Heart left ventricle (tissue), 16 donors: ENCODE measurements at regions not wholly inside any gene's neighbourhood (a gene's known extent, or its start where the extent isn't known, plus 50 kb on each side); places are given as distances from the start of the nearest gene placed in this dataset.

ENCODE experiments used
- ATAC-seq, 4 donors: fragments of 200-7000 bp; cut with Tn5 transposase; one replicate each; pipeline ENCODE4 v1.9.1; 2020 to 2022; ENCODE audit warnings: moderate library complexity in 4 of 4, mild to moderate bottlenecking in 3 of 4, moderate number of reproducible peaks in 1 of 4
- DNase-seq, 5 donors: peaks; one replicate each; pipeline ENCODE4 v3.0.0-alpha.2; 2020
- H3K27ac ChIP-seq, 12 donors: fragments of 200-600 bp; sonication (generic) in 4 of 12; one replicate each; pipeline versions ENCODE4 v1.5.0 to v1.8.0; 2016 to 2022; ENCODE audit warnings: mild to moderate bottlenecking in 2 of 12
- H3K27me3 ChIP-seq, 9 donors: fragments of 200-600 bp; sonication (generic) in 2 of 9; one replicate each; pipeline versions ENCODE4 v1.5.1 to v1.8.0; 2016 to 2022; ENCODE audit warnings: mild to moderate bottlenecking in 3 of 9
- H3K36me3 ChIP-seq, 9 donors: fragments of 200-600 bp; sonication (generic) in 2 of 9; one replicate each; pipeline versions ENCODE4 v1.5.0 to v1.8.0; 2018 to 2022; ENCODE audit warnings: mild to moderate bottlenecking in 2 of 9
- H3K4me1 ChIP-seq, 12 donors: fragments of 200-600 bp; sonication (generic) in 4 of 12; one replicate each; pipeline versions ENCODE4 v1.5.0 to v1.8.0; 2016 to 2022; ENCODE audit warnings: mild to moderate bottlenecking in 3 of 12
- H3K4me3 ChIP-seq, 12 donors: fragments of 200-600 bp; sonication (generic) in 4 of 12; one replicate each; pipeline versions ENCODE4 v1.5.0 to v1.8.0; 2017 to 2022; ENCODE audit warnings: mild to moderate bottlenecking in 9 of 12, moderate library complexity in 4 of 12
- H3K9me3 ChIP-seq, 12 donors: fragments of 200-600 bp; sonication (generic) in 4 of 12; one replicate each; pipeline versions ENCODE4 v1.5.0 to v1.8.0; 2016 to 2022; ENCODE audit warnings: mild to moderate bottlenecking in 1 of 12
- POLR2A ChIP-seq, 2 donors: fragments of 450-650 bp; IDR thresholded peaks; one replicate each; pipeline ENCODE4 v1.6.1; 2017; ENCODE audit warnings: antibody characterized with exemption in 2 of 2, mild to moderate bottlenecking in 2 of 2, moderate library complexity in 2 of 2
- WGBS, 4 donors: extraction: QIAGEN DNeasy Blood & Tissue Kit in 2 of 4; methylation state at CpG; one replicate each; pipeline versions ENCODE4 v1.1.5 to v1.1.7; 2013 to 2018; 5-methylcytosine and 5-hydroxymethylcytosine counted together
- intact Hi-C, 10 donors: fragments of 100-400 bp; cut with DNase I; formaldehyde crosslinking; loops; one replicate each; pipeline versions ENCODE4 v1.11.1 to v1.14.2; 2022
- TF ChIP-seq, protein P1 (sequence below), 12 donors: fragments of 200-600 bp; sonication (generic) in 4 of 12; IDR thresholded peaks; one replicate each; pipeline versions ENCODE4 v1.5.0 to v1.8.0; 2018 to 2022; ENCODE audit warnings: antibody characterized with exemption in 12 of 12, mild to moderate bottlenecking in 5 of 12
- donor health status: ischemic (EF 13 %, LVEDD 7.1; RV severe dilation, severe dysfunction).
- donor health status: healthy with polysubstance abuse.
- donor health status: DM: no; HTN: yes; CAD: no.
- donor health status: DM: no; HTN: no; CAD: no.
- donor health status: ischemic (EF 25% LVEDD 6.9; RV normal size, moderate dysfunction).
- donor health status: ischemic (EF 25% LVEDD 5.7; RV mildly dilated, moderate dysfunction).
- donor health status: healthy.
- donor health status: DM: yes; HTN: yes; CAD: no.
- donor health status: ischemic (EF 35%, LVEDD 5.7; RV mildly dilated, moderate dysfunction).
- donor health status: nonischemic (EF 11% LVEDD 7.7; RV severe dilation, severe dysfunction).
- donor health status: DM: yes; HTN: yes; CAD: no.
- donor health status: PGD.
- donor health status: ischemic (EF 29% LVEDD 5.4; RV normal size, mild dysfunction).
- donor health status: nonischemic (EF 23%, LVEDD 6.1; RV moderate dilation, normal function).

DNA sequence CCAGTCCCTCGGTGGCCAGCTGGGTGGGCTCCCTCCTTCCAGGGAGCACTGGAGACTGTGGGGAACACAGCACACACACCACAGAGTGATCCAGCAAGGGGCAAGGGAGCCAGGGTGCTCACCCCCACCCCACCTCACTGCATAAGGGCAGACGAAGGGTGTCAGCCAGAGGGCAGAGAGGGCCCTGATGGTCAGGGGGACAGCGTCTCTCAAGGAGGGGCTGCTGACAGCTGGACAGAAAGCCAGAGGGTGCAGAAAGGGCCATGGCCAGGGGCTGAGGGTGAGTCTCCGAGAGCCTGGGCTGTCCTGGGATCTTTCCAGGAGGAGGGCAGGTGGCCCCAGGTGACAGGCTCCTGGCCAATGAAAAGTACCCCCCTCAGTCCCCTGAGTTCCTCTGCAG lies 73.4 kb upstream of the PMEPA1 start:
- intact Hi-C loops: no loop called here
- TF ChIP-seq POLR2A (IDR thresholded peaks at IDR 0.05): no peak
- TF ChIP-seq, protein P1, sequence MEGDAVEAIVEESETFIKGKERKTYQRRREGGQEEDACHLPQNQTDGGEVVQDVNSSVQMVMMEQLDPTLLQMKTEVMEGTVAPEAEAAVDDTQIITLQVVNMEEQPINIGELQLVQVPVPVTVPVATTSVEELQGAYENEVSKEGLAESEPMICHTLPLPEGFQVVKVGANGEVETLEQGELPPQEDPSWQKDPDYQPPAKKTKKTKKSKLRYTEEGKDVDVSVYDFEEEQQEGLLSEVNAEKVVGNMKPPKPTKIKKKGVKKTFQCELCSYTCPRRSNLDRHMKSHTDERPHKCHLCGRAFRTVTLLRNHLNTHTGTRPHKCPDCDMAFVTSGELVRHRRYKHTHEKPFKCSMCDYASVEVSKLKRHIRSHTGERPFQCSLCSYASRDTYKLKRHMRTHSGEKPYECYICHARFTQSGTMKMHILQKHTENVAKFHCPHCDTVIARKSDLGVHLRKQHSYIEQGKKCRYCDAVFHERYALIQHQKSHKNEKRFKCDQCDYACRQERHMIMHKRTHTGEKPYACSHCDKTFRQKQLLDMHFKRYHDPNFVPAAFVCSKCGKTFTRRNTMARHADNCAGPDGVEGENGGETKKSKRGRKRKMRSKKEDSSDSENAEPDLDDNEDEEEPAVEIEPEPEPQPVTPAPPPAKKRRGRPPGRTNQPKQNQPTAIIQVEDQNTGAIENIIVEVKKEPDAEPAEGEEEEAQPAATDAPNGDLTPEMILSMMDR (IDR thresholded peaks at IDR 0.05): no peak
- no peaks in the 10 kb centered on the region for H3K36me3 ChIP-seq
- WGBS, 4 donors: 67 to 78% (median 73%) methylated on average over 4 of the region's 4 CpGs
- H3K4me3 ChIP-seq: no peak overlapping the region
- no peaks in the 10 kb centered on the region for H3K4me1 ChIP-seq
- no peaks in the 10 kb centered on the region for H3K9me3 ChIP-seq
- no peak overlapping the region for H3K27ac ChIP-seq
- DNase-seq (no peak), ATAC-seq (no peak)
- H3K27me3 ChIP-seq: no peaks in the 10 kb centered on the region

DNA sequence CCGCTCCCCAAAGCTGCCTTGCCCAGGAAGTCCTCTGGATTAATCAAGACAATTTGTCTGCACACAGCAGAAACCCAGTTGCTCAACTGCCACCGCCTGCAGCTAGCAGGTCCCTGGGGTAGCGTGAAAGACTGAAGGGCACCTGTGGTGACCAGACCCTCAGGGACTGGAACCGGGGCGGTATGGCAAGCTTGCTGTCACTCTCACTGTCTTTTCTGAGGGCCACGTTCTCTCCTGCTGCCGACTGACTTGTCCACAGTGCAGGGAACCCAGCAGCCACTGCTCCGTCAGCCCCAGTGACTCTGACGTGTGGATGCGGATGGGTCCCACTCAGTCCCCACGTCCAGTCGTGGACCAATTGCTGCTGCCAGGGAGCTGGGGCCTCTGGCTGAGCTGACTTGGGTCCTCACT lies 72.8 kb upstream of the PMEPA1 start:
- 61 to 76% (median 65%) methylated on average over 8 to 12 of the region's 12 CpGs for WGBS, 4 donors
- no peaks in the 10 kb centered on the region for H3K4me1 ChIP-seq
- intact Hi-C loops: no loop called here
- H3K36me3 ChIP-seq: no peaks in the 10 kb centered on the region
- DNase-seq (no peak), ATAC-seq (no peak)
- no peak for TF ChIP-seq POLR2A (IDR thresholded peaks at IDR 0.05)
- TF ChIP-seq, protein P1 (IDR thresholded peaks at IDR 0.05): no peak
- H3K27ac ChIP-seq: no peak overlapping the region
- H3K4me3 ChIP-seq: no peak overlapping the region
- no peaks in the 10 kb centered on the region for H3K9me3 ChIP-seq
- no peaks in the 10 kb centered on the region for H3K27me3 ChIP-seq

DNA sequence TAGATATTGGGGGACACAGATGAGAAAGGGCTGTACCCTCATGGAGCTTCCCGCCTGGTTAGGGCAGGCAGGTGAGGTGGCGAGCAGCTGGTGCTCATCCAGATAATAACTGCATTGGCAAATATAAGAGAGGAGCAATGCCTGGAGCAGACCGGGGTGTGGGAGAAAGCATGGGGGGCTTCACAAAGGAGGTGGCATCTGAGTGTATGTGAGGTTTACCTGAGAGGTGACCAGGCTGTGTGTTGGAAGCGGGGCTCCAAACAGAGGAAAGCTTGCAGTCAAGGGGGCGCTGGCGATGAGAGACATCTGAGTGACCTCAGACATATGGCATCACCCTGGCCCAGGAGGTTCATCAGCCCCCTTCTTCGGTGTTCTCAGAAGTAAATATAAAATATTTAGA lies 72.1 kb upstream of the PMEPA1 start:
- Histone ChIP-seq H3K27me3 (no peaks in the 10 kb centered on the region), H3K4me3 (no peak overlapping the region), H3K36me3 (no peaks in the 10 kb centered on the region), H3K27ac (no peak overlapping the region), H3K9me3 (no peaks in the 10 kb centered on the region), H3K4me1 (no peaks in the 10 kb centered on the region)
- ATAC-seq: no peak
- DNase-seq: no peak
- TF ChIP-seq POLR2A (IDR thresholded peaks at IDR 0.05): no peak
- TF ChIP-seq, protein P1 (IDR thresholded peaks at IDR 0.05): no peak
- 79 to 96% (median 88%) methylated on average over 7 of the region's 7 CpGs for whole genome bisulfite sequencing, 4 donors
- intact Hi-C loops: no loop called here

DNA sequence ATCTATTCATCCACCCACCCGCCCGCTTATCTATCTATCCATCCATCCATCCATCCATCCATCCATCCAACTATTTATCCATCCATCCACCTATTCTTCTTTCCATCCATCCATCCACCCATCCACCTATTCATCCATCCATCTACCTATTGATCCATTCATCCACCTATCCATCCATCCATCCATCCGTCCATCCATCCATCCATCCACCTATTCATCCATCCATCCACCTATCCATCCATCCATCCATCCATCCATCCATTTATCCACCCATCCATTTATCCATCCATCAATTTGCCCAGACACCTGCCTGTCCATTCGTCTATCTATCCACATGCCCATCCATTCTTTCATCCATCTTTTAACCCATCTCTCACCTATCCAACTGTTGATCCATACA lies 71.1 kb upstream of the PMEPA1 start:
- H3K27me3 ChIP-seq: no peaks in the 10 kb centered on the region
- no peaks in the 10 kb centered on the region for H3K9me3 ChIP-seq
- DNase-seq: no peak
- H3K27ac ChIP-seq: no peak overlapping the region
- no peaks in the 10 kb centered on the region for H3K36me3 ChIP-seq
- TF ChIP-seq, protein P1 (IDR thresholded peaks at IDR 0.05): no peak
- no peak for TF ChIP-seq POLR2A (IDR thresholded peaks at IDR 0.05)
- no peak for ATAC-seq
- intact Hi-C loops: no loop called here
- 84 to 96% (median 93%) methylated on average over 4 of the region's 4 CpGs for WGBS, 4 donors
- no peak overlapping the region for H3K4me3 ChIP-seq
- no peaks in the 10 kb centered on the region for H3K4me1 ChIP-seq
